ENCODE measurements at regions not wholly inside any gene's neighbourhood (a gene's known extent, or its start where the extent isn't known, plus 50 kb on each side); places are given as distances from the start of the nearest gene placed in this dataset.

DNA sequence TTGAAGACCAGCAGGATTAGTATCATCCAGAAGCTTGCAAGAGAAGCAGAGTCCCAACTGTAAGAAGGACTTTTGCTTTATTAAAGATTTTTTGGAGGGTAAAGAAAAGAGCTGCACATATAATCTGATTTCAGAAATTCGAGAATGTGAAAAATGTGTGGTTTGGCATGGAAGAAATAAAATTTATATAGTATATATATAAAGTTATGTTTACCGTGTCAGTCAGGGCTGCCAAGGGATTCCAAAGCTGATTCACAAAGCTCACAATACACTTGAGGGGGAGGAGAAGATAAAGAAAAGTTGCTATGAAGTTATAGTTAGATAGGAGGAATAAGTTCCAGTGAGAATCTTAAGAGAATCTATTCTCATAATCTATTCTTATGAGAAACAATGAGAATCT is 231.8 kb upstream of the CACNA2D1 start:
- TF ChIP-seq, protein P1, sequence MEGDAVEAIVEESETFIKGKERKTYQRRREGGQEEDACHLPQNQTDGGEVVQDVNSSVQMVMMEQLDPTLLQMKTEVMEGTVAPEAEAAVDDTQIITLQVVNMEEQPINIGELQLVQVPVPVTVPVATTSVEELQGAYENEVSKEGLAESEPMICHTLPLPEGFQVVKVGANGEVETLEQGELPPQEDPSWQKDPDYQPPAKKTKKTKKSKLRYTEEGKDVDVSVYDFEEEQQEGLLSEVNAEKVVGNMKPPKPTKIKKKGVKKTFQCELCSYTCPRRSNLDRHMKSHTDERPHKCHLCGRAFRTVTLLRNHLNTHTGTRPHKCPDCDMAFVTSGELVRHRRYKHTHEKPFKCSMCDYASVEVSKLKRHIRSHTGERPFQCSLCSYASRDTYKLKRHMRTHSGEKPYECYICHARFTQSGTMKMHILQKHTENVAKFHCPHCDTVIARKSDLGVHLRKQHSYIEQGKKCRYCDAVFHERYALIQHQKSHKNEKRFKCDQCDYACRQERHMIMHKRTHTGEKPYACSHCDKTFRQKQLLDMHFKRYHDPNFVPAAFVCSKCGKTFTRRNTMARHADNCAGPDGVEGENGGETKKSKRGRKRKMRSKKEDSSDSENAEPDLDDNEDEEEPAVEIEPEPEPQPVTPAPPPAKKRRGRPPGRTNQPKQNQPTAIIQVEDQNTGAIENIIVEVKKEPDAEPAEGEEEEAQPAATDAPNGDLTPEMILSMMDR (conservative IDR thresholded peaks at IDR 0.05; ENCODE audit: low read depth, low read length), result no peak
- TF ChIP-seq EZH2 (IDR thresholded peaks at IDR 0.05; ENCODE audit: low read length, unreplicated experiment) (no peak), EZH2phosphoT487 (IDR thresholded peaks at IDR 0.05; ENCODE audit: borderline replicate concordance, low read length) (no peak)

Data from PC-3 (cell line).